Kidney glomerular epithelial cell (primary cell): ENCODE measurements at regions not wholly inside any gene's neighbourhood (a gene's known extent, or its start where the extent isn't known, plus 50 kb on each side); places are given as distances from the start of the nearest gene placed in this dataset.
"Not testable (repeated sequence)": the region's sequence is repeated elsewhere in the genome, so short reads cannot be mapped to it uniquely, and the experiment has no call there.

ENCODE experiments used
- DNase-seq: peaks from one replicate; lab custom pipeline; 2025; lab: John Stamatoyannopoulos, UW

GRCh38 chr13:39893808-39894207 lies 238.3 kb downstream of the COG6 start:
- no peak for DNase-seq

GRCh38 chr13:39894586-39894985 lies 239.1 kb downstream of the COG6 start:
- DNase-seq, result no peak

- DNase-seq, result no peak
These were observed 239.8 kb downstream of the COG6 start for GRCh38 chr13:39895254-39895653.

- DNase-seq, result peak; percentile 45
These were observed 242.2 kb downstream of the COG6 start for GRCh38 chr13:39897636-39898035.

- DNase-seq, result no peak
These were observed 244.8 kb downstream of the COG6 start for GRCh38 chr13:39900106-39900750.

GRCh38 chr13:39904959-39905358 lies 249.5 kb downstream of the COG6 start:
- DNase-seq, result no peak

GRCh38 chr13:39909634-39910033 lies 254.2 kb downstream of the COG6 start:
- DNase-seq, result no peak

- no peak for DNase-seq
These were observed 254.6 kb downstream of the COG6 start for GRCh38 chr13:39910041-39910440.

GRCh38 chr13:39910833-39911232 lies 255.4 kb downstream of the COG6 start:
- no peak for DNase-seq

- no peak for DNase-seq
These were observed 257.9 kb downstream of the COG6 start for GRCh38 chr13:39913339-39913738.

- DNase-seq, result no peak
These were observed 258.5 kb downstream of the COG6 start for GRCh38 chr13:39913928-39914327.

- no peak for DNase-seq
These were observed 260.0 kb downstream of the COG6 start for GRCh38 chr13:39915418-39915817.

- DNase-seq, result no peak
These were observed 260.9 kb downstream of the COG6 start for GRCh38 chr13:39916330-39916729.

GRCh38 chr13:39918620-39919236 lies 263.3 kb downstream of the COG6 start:
- no peak for DNase-seq

- no peak for DNase-seq
These were observed 265.2 kb downstream of the COG6 start for GRCh38 chr13:39920613-39921012.

- no peak for DNase-seq
These were observed 270.9 kb downstream of the COG6 start for GRCh38 chr13:39926345-39926744.

GRCh38 chr13:39928261-39928660 lies 272.8 kb downstream of the COG6 start:
- no peak for DNase-seq

- DNase-seq, result no peak
These were observed 274.1 kb downstream of the COG6 start for GRCh38 chr13:39929583-39929982.

GRCh38 chr13:39930060-39930459 lies 274.6 kb downstream of the COG6 start:
- no peak for DNase-seq

- DNase-seq, result no peak
These were observed 275.3 kb downstream of the COG6 start for GRCh38 chr13:39930544-39931444.

GRCh38 chr13:39931505-39931904 lies 276.0 kb downstream of the COG6 start:
- DNase-seq, result no peak

- not testable (repeated sequence) for DNase-seq
These were observed 277.1 kb downstream of the COG6 start for GRCh38 chr13:39932514-39932913.

- no peak for DNase-seq
These were observed 279.7 kb downstream of the COG6 start for GRCh38 chr13:39935155-39935554.
